OCI-LY1 (cell line): ENCODE measurements at regions not wholly inside any gene's neighbourhood (a gene's known extent, or its start where the extent isn't known, plus 50 kb on each side); places are given as distances from the start of the nearest gene placed in this dataset.

Experiments used
- H2AFZ ChIP-seq: fragments of 200-600 bp; sonication (generic), shearing (Covaris generic); 2 replicates; pipeline ENCODE4 v1.6.0; 2014; ENCODE audit warnings: antibody characterized with exemption, mild to moderate bottlenecking, low read length
- H3F3A ChIP-seq: fragments of 200-600 bp; sonication (generic), shearing (Covaris generic); 2 replicates; pipeline ENCODE4 v1.6.0; 2014; ENCODE audit warnings: mild to moderate bottlenecking, antibody characterized with exemption, low read length, moderate library complexity; ENCODE audit not compliant: insufficient read depth
- H3K27ac ChIP-seq: fragments of 200-600 bp; sonication (generic); 2 replicates; pipeline ENCODE4 v1.5.1; 2014; ENCODE audit warnings: low read length, mixed run types, mild to moderate bottlenecking, low read depth; ENCODE audit not compliant: poor library complexity, severe bottlenecking
- H3K27me3 ChIP-seq: fragments of 200-600 bp; sonication (generic); 2 replicates; pipeline ENCODE4 v1.6.0; 2014; ENCODE audit warnings: antibody characterized with exemption, mild to moderate bottlenecking, low read length, moderate library complexity; ENCODE audit not compliant: insufficient read depth
- H3K36me3 ChIP-seq: fragments of 200-600 bp; sonication (generic); 2 replicates; pipeline ENCODE4 v1.6.1; 2014; ENCODE audit warnings: mild to moderate bottlenecking, antibody characterized with exemption, low read length, moderate library complexity, mixed read lengths; ENCODE audit not compliant: insufficient read depth
- H3K4me1 ChIP-seq: fragments of 200-600 bp; sonication (generic); 2 replicates; pipeline ENCODE4 v1.5.1; 2014; ENCODE audit warnings: mild to moderate bottlenecking, low read length, moderate library complexity; ENCODE audit not compliant: insufficient read depth, severe bottlenecking
- H3K4me2 ChIP-seq: fragments of 200-600 bp; sonication (generic), shearing (Covaris generic); 2 replicates; pipeline ENCODE4 v1.6.1; 2014; ENCODE audit warnings: low read length
- H3K4me3 ChIP-seq: fragments of 200-600 bp; sonication (generic); 2 replicates; pipeline ENCODE4 v1.5.1; 2014; ENCODE audit warnings: low read length, low read depth, mild to moderate bottlenecking, mixed read lengths; ENCODE audit not compliant: poor library complexity, severe bottlenecking
- H3K79me2 ChIP-seq: fragments of 200-600 bp; shearing (Covaris generic); 2 replicates; pipeline ENCODE4 v1.6.1; 2016; ENCODE audit warnings: mixed run types, low read length, mixed read lengths; ENCODE audit not compliant: insufficient read depth
- H3K9ac ChIP-seq: fragments of 200-600 bp; sonication (generic), shearing (Covaris generic); 2 replicates; pipeline ENCODE4 v1.6.1; 2014; ENCODE audit warnings: mild to moderate bottlenecking, low read length, mixed read lengths
- H3K9me2 ChIP-seq: fragments of 200-600 bp; sonication (generic), shearing (Covaris generic); 2 replicates; pipeline ENCODE4 v1.6.1; 2014; ENCODE audit warnings: low read depth, mild to moderate bottlenecking, low read length, mixed read lengths
- H3K9me3 ChIP-seq: fragments of 200-600 bp; shearing (Covaris generic); 2 replicates; pipeline ENCODE4 v1.6.1; 2014; ENCODE audit warnings: low read length, mixed read lengths
- H4K20me1 ChIP-seq: fragments of 200-600 bp; sonication (generic), shearing (Covaris generic); 2 replicates; pipeline ENCODE4 v1.6.0; 2016; ENCODE audit warnings: mild to moderate bottlenecking, low read length; ENCODE audit not compliant: insufficient read depth
- CTCF ChIP-seq: fragments of 200-600 bp; sonication (generic), shearing (Covaris generic); IDR thresholded peaks from 2 replicates; pipeline ENCODE4 v1.5.1; 2017; ENCODE audit warnings: mild to moderate bottlenecking, antibody characterized with exemption, low read length, moderate library complexity, mixed read lengths
- EZH2 ChIP-seq: fragments of 200-600 bp; sonication (generic), shearing (Covaris generic); IDR thresholded peaks from 2 replicates; pipeline ENCODE4 v1.8.0; 2017; ENCODE audit warnings: borderline replicate concordance, mixed run types, mild to moderate bottlenecking, antibody characterized with exemption, low read length, moderate library complexity, mixed read lengths

- Histone ChIP-seq H4K20me1 (no peaks in the 10 kb centered on the region), H3F3A (no peaks in the 10 kb centered on the region), H3K9me2 (no peaks in the 10 kb centered on the region; the same call in 1 of the 2 replicates), H3K4me2 (no peak overlapping the region), H3K9ac (no peak overlapping the region), H2AFZ (no peak overlapping the region), H3K4me1 (no peaks in the 10 kb centered on the region), H3K36me3 (no peaks in the 10 kb centered on the region), H3K4me3 (no peak overlapping the region), H3K27ac (no peak overlapping the region), H3K27me3 (no peaks in the 10 kb centered on the region), H3K79me2 (no peaks in the 10 kb centered on the region), H3K9me3 (no peaks in the 10 kb centered on the region)
- no peak for TF ChIP-seq CTCF
- TF ChIP-seq EZH2 = no peak
Observed at GRCh38 chr4:148693913-148694649, 251.9 kb upstream of the NR3C2 start.

DNA sequence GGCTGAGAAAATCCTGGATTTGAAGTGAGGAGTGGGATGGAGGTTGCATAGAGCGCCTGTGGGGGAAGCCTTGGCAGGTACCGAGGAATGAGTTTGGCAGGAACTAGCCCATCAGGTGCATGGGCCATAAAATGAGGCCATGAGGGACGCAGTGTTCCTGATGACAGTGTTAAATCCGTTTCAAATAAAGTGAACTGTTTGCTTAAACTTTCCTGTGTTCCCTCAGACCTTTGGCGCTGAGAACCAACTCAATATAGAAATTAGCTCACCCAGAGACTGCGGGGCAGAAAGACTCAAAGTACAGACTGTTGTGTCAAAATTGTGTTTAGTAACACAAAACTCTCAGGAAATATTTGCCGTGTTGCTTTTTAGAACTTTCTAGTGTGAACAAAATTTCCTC lies 250.0 kb upstream of the NR3C2 start:
- Histone ChIP-seq H3K79me2 (no peaks in the 10 kb centered on the region), H3K9me3 (no peaks in the 10 kb centered on the region), H3K4me3 (no peak overlapping the region), H4K20me1 (no peaks in the 10 kb centered on the region), H3K9me2 (no peaks in the 10 kb centered on the region; the same call in 1 of the 2 replicates), H3K27ac (no peak overlapping the region), H3K27me3 (no peaks in the 10 kb centered on the region), H3K9ac (no peak overlapping the region), H3K4me2 (no peak overlapping the region), H3K4me1 (no peaks in the 10 kb centered on the region), H2AFZ (no peak overlapping the region), H3F3A (no peaks in the 10 kb centered on the region), H3K36me3 (no peaks in the 10 kb centered on the region)
- no peak for TF ChIP-seq CTCF
- no peak for TF ChIP-seq EZH2

DNA sequence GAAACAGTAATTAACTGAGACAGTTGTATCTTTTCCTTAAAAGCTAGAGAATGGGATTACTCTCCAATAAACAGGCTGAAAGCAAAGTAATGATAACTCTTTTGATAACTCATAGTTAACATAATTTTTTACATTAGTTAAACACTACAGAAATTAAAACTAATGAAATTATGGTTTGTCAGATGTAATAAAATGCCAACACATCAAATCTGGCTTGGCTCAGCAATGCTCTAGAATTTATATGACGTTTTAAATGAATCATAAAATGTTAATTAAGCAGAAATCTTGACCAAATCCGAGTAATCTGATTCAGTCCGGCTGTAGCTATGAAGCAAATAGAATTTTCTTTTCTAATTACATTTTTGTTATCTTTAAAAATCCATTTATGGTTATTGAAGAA lies 244.2 kb upstream of the NR3C2 start:
- Histone ChIP-seq H2AFZ (no peak overlapping the region), H3K79me2 (no peaks in the 10 kb centered on the region), H3K27me3 (no peaks in the 10 kb centered on the region), H3K9ac (no peak overlapping the region), H3K4me1 (no peaks in the 10 kb centered on the region), H3K4me3 (no peak overlapping the region), H3K27ac (no peak overlapping the region), H3K36me3 (no peaks in the 10 kb centered on the region), H4K20me1 (no peaks in the 10 kb centered on the region), H3F3A (no peaks in the 10 kb centered on the region), H3K9me3 (no peaks in the 10 kb centered on the region), H3K4me2 (no peak overlapping the region), H3K9me2 (no peaks in the 10 kb centered on the region)
- TF ChIP-seq EZH2 (no peak), CTCF (no peak)
